HCT116 (cell line): ENCODE measurements at regions not wholly inside any gene's neighbourhood (a gene's known extent, or its start where the extent isn't known, plus 50 kb on each side); places are given as distances from the start of the nearest gene placed in this dataset.

Experiments
- ATF3 ChIP-seq: IDR thresholded peaks from 2 replicates; pipeline ENCODE4 v1.6.1; 2012
- CTCF ChIP-seq, 3 experiments: fragments of 200-600 bp in 1 of 3; sonication (generic) in 1 of 3; IDR thresholded peaks in 2 of 3; conservative IDR thresholded peaks in 1 of 3; 2 replicates each; pipeline ENCODE4 v1.5.1; 2012 to 2017; ENCODE audit warnings: low read depth in 2 of 3, low read length in 2 of 3, antibody characterized with exemption in 1 of 3, borderline replicate concordance in 1 of 3, control low read depth in 1 of 3, mild to moderate bottlenecking in 1 of 3, mixed read lengths in 1 of 3, mixed run types in 1 of 3, moderate library complexity in 1 of 3; ENCODE audit not compliant: insufficient read depth in 1 of 3
- EZH2 ChIP-seq: fragments of 200-600 bp; sonication (generic); IDR thresholded peaks from 2 replicates; pipeline ENCODE4 v1.6.1; 2017; ENCODE audit warnings: antibody characterized with exemption, mixed run types
- JUND ChIP-seq: IDR thresholded peaks from 2 replicates; pipeline ENCODE4 v1.6.1; 2012
- MAX ChIP-seq: IDR thresholded peaks from 2 replicates; pipeline ENCODE4 v1.6.1; 2012
- POLR2A ChIP-seq: IDR thresholded peaks from 2 replicates; pipeline ENCODE4 v1.7.0; 2011; ENCODE audit warnings: borderline replicate concordance; ENCODE audit not compliant: insufficient read depth, insufficient read length; ENCODE audit errors: extremely low read depth
- POLR2AphosphoS5 ChIP-seq: IDR thresholded peaks from 2 replicates; pipeline ENCODE4 v1.6.1; 2011; ENCODE audit warnings: mild to moderate bottlenecking, low read depth, low read length, moderate library complexity
- RAD21 ChIP-seq: IDR thresholded peaks from 2 replicates; pipeline ENCODE4 v1.6.1; 2012; ENCODE audit warnings: low read depth, mild to moderate bottlenecking
- REST ChIP-seq: IDR thresholded peaks from 2 replicates; pipeline ENCODE4 v1.6.1; 2012; ENCODE audit warnings: low read depth
- SP1 ChIP-seq: IDR thresholded peaks from 2 replicates; pipeline ENCODE4 v1.6.1; 2012; ENCODE audit warnings: low read depth
- YY1 ChIP-seq: IDR thresholded peaks from 2 replicates; pipeline ENCODE4 v1.6.1; 2011; ENCODE audit warnings: low read length, low read depth, moderate library complexity, mild to moderate bottlenecking; ENCODE audit not compliant: insufficient replicate concordance; ENCODE audit errors: extremely low read depth
- ZNF274 ChIP-seq: fragments of 200-500 bp; sonication (Bioruptor generic); IDR thresholded peaks from 2 replicates; pipeline ENCODE4 v1.6.1; 2014; ENCODE audit warnings: mild to moderate bottlenecking, low read depth, low read length, inconsistent platforms

- TF ChIP-seq JUND = no peak
- TF ChIP-seq CTCF (IDR thresholded peaks at IDR 0.05 in 2 of 3, conservative IDR thresholded peaks at IDR 0.05 in 1 of 3; ENCODE audit: borderline replicate concordance in 1 of 3, insufficient read depth in 1 of 3, low read depth in 2 of 3, low read length in 2 of 3) = no peak
- no peak for TF ChIP-seq RAD21
- TF ChIP-seq POLR2A = no peak
- no peak for TF ChIP-seq EZH2
- TF ChIP-seq ZNF274 = no peak
- no peak for TF ChIP-seq ATF3
- TF ChIP-seq POLR2AphosphoS5 = no peak
- no peak for TF ChIP-seq REST
- TF ChIP-seq YY1 = no peak
- TF ChIP-seq MAX = no peak
- TF ChIP-seq SP1 = no peak
Observed at GRCh38 chr18:76013057-76013456, 482.0 kb downstream of the ZNF516 start.
